ENCODE measurements at regions not wholly inside any gene's neighbourhood (a gene's known extent, or its start where the extent isn't known, plus 50 kb on each side); places are given as distances from the start of the nearest gene placed in this dataset.

DNA sequence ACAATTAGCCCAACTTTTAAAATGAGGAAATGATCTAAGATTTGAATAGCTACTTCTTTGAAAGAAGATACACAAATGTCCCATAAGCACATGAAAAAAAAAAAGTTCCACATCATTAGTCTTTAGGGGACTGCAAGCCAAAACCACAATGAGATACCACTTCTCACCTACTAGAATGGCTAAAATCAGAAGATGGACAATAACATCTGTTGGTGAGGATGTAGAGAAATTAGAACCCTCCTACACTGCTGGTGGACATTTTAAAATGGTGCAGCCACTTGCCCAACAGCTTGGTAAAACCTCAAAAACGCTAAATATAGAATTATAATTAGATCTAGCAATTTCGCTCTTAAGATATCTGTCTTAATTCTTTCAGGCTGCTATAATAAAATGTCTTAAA, 77.1 kb downstream of the MEX3B start:
- no peak for TF ChIP-seq SPI1 (IDR thresholded peaks at IDR 0.05; ENCODE audit: low read depth, low read length)
- no peak for TF ChIP-seq POLR2A (IDR thresholded peaks at IDR 0.05; ENCODE audit: low read depth, low read length)
- no peak for TF ChIP-seq TAF1 (IDR thresholded peaks at IDR 0.05; ENCODE audit: low read depth, low read length)
- no peak for TF ChIP-seq POLR2AphosphoS5 (IDR thresholded peaks at IDR 0.05; ENCODE audit: low read depth, low read length)
- TF ChIP-seq PAX5 (IDR thresholded peaks at IDR 0.05; ENCODE audit: insufficient read depth, low read length, severe bottlenecking): no peak

Measured in GM12891 (cell line).